RWPE2 (cell line): ENCODE measurements at regions not wholly inside any gene's neighbourhood (a gene's known extent, or its start where the extent isn't known, plus 50 kb on each side); places are given as distances from the start of the nearest gene placed in this dataset.

Source experiments
- ATAC-seq: fragments of 200-7000 bp; cut with Tn5 transposase; 3 replicates; pipeline ENCODE4 v1.9.1; 2021; ENCODE audit warnings: low read depth
- DNase-seq: peaks from one replicate; pipeline ENCODE4 v3.0.0-alpha.2; 2020; ENCODE audit warnings: low spot score
- H3K27ac ChIP-seq: fragments of 450-650 bp; 2 replicates; pipeline ENCODE4 v1.5.1; 2017; ENCODE audit warnings: mild to moderate bottlenecking; ENCODE audit not compliant: poor library complexity, severe bottlenecking
- H3K27me3 ChIP-seq: fragments of 250-450 bp; sonication (Bioruptor Pico); 2 replicates; pipeline ENCODE4 v1.5.1; 2021; ENCODE audit warnings: mild to moderate bottlenecking, moderate library complexity; ENCODE audit not compliant: insufficient read depth, poor library complexity, severe bottlenecking
- H3K36me3 ChIP-seq: fragments of 250-450 bp; sonication (Bioruptor Pico); 2 replicates; pipeline ENCODE4 v1.5.1; 2020; ENCODE audit warnings: low read depth, mild to moderate bottlenecking, moderate library complexity
- H3K4me1 ChIP-seq: fragments of 250-450 bp; sonication (Bioruptor Pico); 2 replicates; pipeline ENCODE4 v1.5.1; 2021; ENCODE audit warnings: mild to moderate bottlenecking, moderate library complexity; ENCODE audit not compliant: insufficient read depth, poor library complexity, severe bottlenecking
- H3K4me3 ChIP-seq: fragments of 250-450 bp; sonication (Bioruptor Pico); 2 replicates; pipeline ENCODE4 v1.5.1; 2021; ENCODE audit warnings: mild to moderate bottlenecking, moderate library complexity; ENCODE audit not compliant: severe bottlenecking
- H3K9me3 ChIP-seq: fragments of 250-450 bp; sonication (Bioruptor Pico); 2 replicates; pipeline ENCODE4 v1.5.1; 2021; ENCODE audit warnings: mild to moderate bottlenecking, moderate library complexity; ENCODE audit not compliant: severe bottlenecking
- CTCF ChIP-seq: fragments of 450-650 bp; IDR thresholded peaks from one replicate; pipeline ENCODE4 v1.5.1; 2017; ENCODE audit warnings: mild to moderate bottlenecking, moderate library complexity; ENCODE audit not compliant: poor library complexity, severe bottlenecking

GRCh38 chr11:110862407-110862806, 150.2 kb upstream of the ARHGAP20 start:
- no peak overlapping the region for H3K4me3 ChIP-seq
- ATAC-seq (no peak), DNase-seq (no peak)
- peaks cover under 1% of the 10 kb centered on the region for H3K27me3 ChIP-seq
- no peaks in the 10 kb centered on the region for H3K4me1 ChIP-seq
- no peaks in the 10 kb centered on the region for H3K36me3 ChIP-seq
- H3K9me3 ChIP-seq, result no peaks in the 10 kb centered on the region
- H3K27ac ChIP-seq, result no peak overlapping the region
- no peak for TF ChIP-seq CTCF

GRCh38 chr11:110860461-110860860, 148.2 kb upstream of the ARHGAP20 start:
- Histone ChIP-seq H3K27ac (no peak overlapping the region), H3K4me1 (no peaks in the 10 kb centered on the region), H3K27me3 (peaks cover 5% of the 10 kb centered on the region), H3K36me3 (no peaks in the 10 kb centered on the region), H3K4me3 (no peak overlapping the region), H3K9me3 (no peaks in the 10 kb centered on the region)
- no peak for DNase-seq
- no peak for ATAC-seq
- no peak for TF ChIP-seq CTCF

- H3K36me3 ChIP-seq, result no peaks in the 10 kb centered on the region
- no peak for TF ChIP-seq CTCF
- peaks cover 5% of the 10 kb centered on the region for H3K27me3 ChIP-seq
- H3K4me1 ChIP-seq, result no peaks in the 10 kb centered on the region
- H3K9me3 ChIP-seq, result no peaks in the 10 kb centered on the region
- H3K4me3 ChIP-seq, result no peak overlapping the region
- no peak overlapping the region for H3K27ac ChIP-seq
- ATAC-seq (no peak; the same call in 2 of the 3 replicates), DNase-seq (no peak)
These were observed 147.8 kb upstream of the ARHGAP20 start for GRCh38 chr11:110859998-110860397.

- H3K36me3 ChIP-seq, result no peaks in the 10 kb centered on the region
- H3K4me3 ChIP-seq, result no peak overlapping the region
- DNase-seq (no peak), ATAC-seq (no peak)
- H3K9me3 ChIP-seq, result no peaks in the 10 kb centered on the region
- no peak overlapping the region for H3K27ac ChIP-seq
- H3K4me1 ChIP-seq, result no peaks in the 10 kb centered on the region
- TF ChIP-seq CTCF, result no peak
- peaks cover 5% of the 10 kb centered on the region for H3K27me3 ChIP-seq
These were observed 147.1 kb upstream of the ARHGAP20 start for GRCh38 chr11:110859240-110859840.

GRCh38 chr11:110858547-110858921, 146.3 kb upstream of the ARHGAP20 start:
- Histone ChIP-seq H3K27ac (no peak overlapping the region), H3K9me3 (no peaks in the 10 kb centered on the region), H3K4me3 (no peak overlapping the region), H3K27me3 (peaks cover 5% of the 10 kb centered on the region), H3K36me3 (no peaks in the 10 kb centered on the region), H3K4me1 (no peaks in the 10 kb centered on the region)
- no peak for TF ChIP-seq CTCF
- DNase-seq (no peak), ATAC-seq (no peak)
